Cardiac muscle cell (in vitro differentiated cells and primary cell): ENCODE measurements at regions not wholly inside any gene's neighbourhood (a gene's known extent, or its start where the extent isn't known, plus 50 kb on each side); places are given as distances from the start of the nearest gene placed in this dataset.
"Not testable (repeated sequence)": the region's sequence is repeated elsewhere in the genome, so short reads cannot be mapped to it uniquely, and the experiment has no call there.

Source experiments
- DNase-seq, 2 donors: peaks; one replicate each; pipeline versions ENCODE4 v3.0.0 to v3.0.0-alpha.2; 2010 to 2017; ENCODE audit warnings: low read depth in 1 of 2, low spot score in 1 of 2
- H3K27ac ChIP-seq: fragments of 200-600 bp; sonication (generic); 2 replicates; pipeline ENCODE4 v1.5.1; 2016
- H3K27me3 ChIP-seq: fragments of 200-600 bp; sonication (generic); 2 replicates; pipeline ENCODE4 v1.6.0; 2016; ENCODE audit warnings: control low read depth
- H3K36me3 ChIP-seq: fragments of 200-600 bp; sonication (generic); 2 replicates; pipeline ENCODE4 v1.5.1; 2016; ENCODE audit warnings: control low read depth
- H3K4me1 ChIP-seq: fragments of 200-600 bp; sonication (generic); 2 replicates; pipeline ENCODE4 v1.8.1; 2017; ENCODE audit warnings: low read depth, mild to moderate bottlenecking, mixed run types
- H3K4me3 ChIP-seq: fragments of 200-600 bp; sonication (generic); 2 replicates; pipeline ENCODE4 v1.5.1; 2016; ENCODE audit warnings: mild to moderate bottlenecking
- H3K9me3 ChIP-seq: fragments of 200-600 bp; sonication (generic); 2 replicates; pipeline ENCODE4 v1.5.1; 2017; ENCODE audit warnings: low read depth, mild to moderate bottlenecking, control low read depth
- TF ChIP-seq, protein P1 (sequence below): IDR thresholded peaks from 2 replicates; pipeline ENCODE4 v1.5.1; 2012; ENCODE audit warnings: low read depth, mild to moderate bottlenecking, low read length

DNA sequence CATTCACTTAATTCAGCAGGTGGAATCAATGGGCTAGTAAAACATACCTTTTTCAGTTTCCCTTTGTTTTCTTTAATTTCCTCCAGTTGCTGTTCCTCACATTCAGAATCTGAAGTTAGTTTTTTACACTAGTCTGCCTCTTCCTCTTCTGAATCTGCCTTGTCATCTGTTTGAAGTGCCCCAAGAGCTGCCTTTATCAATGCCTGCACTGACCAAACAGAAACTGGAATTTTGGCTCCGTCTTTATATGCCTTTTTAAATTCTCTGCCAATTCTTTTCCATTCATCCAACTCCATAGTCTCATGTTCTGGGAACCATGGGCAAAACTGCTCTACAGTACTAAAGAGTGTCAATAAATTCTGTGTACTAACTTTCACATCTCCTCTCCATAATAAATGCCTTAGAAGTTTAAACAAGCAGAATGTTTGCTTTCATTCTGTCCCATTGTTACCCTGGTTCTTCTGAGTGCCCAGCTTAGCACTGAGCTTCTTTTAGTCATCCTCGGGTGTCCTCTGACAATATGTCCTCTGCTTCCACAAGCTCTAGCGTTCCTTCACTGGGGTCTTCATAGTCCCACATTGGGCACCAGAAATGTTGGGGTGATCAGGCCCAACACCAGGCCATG lies 154.2 kb downstream of the ZNF486 start:
- Histone ChIP-seq H3K9me3 (no peaks in the 10 kb centered on the region), H3K4me1 (no peaks in the 10 kb centered on the region), H3K27me3 (peaks cover 9% of the 10 kb centered on the region), H3K36me3 (no peaks in the 10 kb centered on the region), H3K27ac (no peak overlapping the region), H3K4me3 (no peak overlapping the region)
- TF ChIP-seq, protein P1, sequence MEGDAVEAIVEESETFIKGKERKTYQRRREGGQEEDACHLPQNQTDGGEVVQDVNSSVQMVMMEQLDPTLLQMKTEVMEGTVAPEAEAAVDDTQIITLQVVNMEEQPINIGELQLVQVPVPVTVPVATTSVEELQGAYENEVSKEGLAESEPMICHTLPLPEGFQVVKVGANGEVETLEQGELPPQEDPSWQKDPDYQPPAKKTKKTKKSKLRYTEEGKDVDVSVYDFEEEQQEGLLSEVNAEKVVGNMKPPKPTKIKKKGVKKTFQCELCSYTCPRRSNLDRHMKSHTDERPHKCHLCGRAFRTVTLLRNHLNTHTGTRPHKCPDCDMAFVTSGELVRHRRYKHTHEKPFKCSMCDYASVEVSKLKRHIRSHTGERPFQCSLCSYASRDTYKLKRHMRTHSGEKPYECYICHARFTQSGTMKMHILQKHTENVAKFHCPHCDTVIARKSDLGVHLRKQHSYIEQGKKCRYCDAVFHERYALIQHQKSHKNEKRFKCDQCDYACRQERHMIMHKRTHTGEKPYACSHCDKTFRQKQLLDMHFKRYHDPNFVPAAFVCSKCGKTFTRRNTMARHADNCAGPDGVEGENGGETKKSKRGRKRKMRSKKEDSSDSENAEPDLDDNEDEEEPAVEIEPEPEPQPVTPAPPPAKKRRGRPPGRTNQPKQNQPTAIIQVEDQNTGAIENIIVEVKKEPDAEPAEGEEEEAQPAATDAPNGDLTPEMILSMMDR, result no peak
- no peak for DNase-seq

- no peak overlapping the region for H3K4me3 ChIP-seq
- H3K4me1 ChIP-seq, result no peaks in the 10 kb centered on the region
- no peaks in the 10 kb centered on the region for H3K36me3 ChIP-seq
- H3K27ac ChIP-seq, result no peak overlapping the region
- no peak for DNase-seq
- TF ChIP-seq, protein P1, result no peak
- no peaks in the 10 kb centered on the region for H3K9me3 ChIP-seq
- peaks cover 9% of the 10 kb centered on the region for H3K27me3 ChIP-seq
These were observed 153.2 kb downstream of the ZNF486 start for GRCh38 chr19:20320191-20320590.

- no peak for DNase-seq
- no peak overlapping the region for H3K4me3 ChIP-seq
- H3K36me3 ChIP-seq, result no peaks in the 10 kb centered on the region
- no peaks in the 10 kb centered on the region for H3K4me1 ChIP-seq
- no peak overlapping the region for H3K27ac ChIP-seq
- TF ChIP-seq, protein P1, result no peak
- H3K27me3 ChIP-seq, result peaks cover 9% of the 10 kb centered on the region
- no peaks in the 10 kb centered on the region for H3K9me3 ChIP-seq
These were observed 151.6 kb downstream of the ZNF486 start for GRCh38 chr19:20318616-20319015.

DNA sequence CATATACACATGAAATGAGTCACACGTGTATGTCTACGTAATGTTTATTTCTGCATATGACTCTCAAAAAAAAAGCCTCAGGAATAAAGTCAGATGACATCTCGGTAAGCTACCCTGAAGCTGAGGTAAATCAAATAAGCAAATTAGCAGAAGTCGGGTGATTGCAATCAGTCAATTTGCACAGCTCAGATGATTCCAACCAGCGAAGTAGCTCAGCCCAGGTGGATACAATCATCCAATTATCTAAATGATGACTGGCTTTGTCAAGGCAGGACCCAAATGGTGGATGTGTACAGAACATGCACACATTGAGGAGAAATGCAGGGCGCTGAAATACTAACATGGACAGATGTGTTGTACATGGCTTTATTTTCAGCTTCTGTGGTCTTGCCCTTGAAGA lies 148.5 kb downstream of the ZNF486 start:
- no peak overlapping the region for H3K27ac ChIP-seq
- TF ChIP-seq, protein P1, result no peak
- no peak for DNase-seq
- no peaks in the 10 kb centered on the region for H3K4me1 ChIP-seq
- no peaks in the 10 kb centered on the region for H3K36me3 ChIP-seq
- no peak overlapping the region for H3K4me3 ChIP-seq
- no peaks in the 10 kb centered on the region for H3K9me3 ChIP-seq
- H3K27me3 ChIP-seq, result peaks cover 9% of the 10 kb centered on the region

DNA sequence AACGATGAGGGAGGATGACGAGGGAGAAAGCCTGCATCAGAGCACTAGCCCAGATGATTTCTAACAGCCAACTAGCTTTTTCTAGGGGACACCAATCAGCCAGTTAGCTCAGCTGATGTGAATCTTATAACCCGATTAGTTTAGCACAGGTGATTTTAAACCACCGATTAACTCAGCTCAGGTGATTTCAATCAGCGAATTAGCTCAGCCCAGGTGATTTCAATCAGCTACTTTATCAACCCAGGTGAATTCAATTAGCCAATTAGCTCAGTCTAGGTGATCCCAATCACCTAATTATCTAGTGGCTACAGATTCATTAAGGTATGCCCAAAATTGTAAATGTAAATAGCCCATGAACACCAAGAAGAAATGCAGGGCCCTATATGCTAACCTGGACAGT lies 146.9 kb downstream of the ZNF486 start:
- no peak overlapping the region for H3K27ac ChIP-seq
- no peaks in the 10 kb centered on the region for H3K4me1 ChIP-seq
- no peaks in the 10 kb centered on the region for H3K9me3 ChIP-seq
- TF ChIP-seq, protein P1, result no peak
- DNase-seq, result no peak
- H3K27me3 ChIP-seq, result peaks cover 9% of the 10 kb centered on the region
- H3K36me3 ChIP-seq, result no peaks in the 10 kb centered on the region
- H3K4me3 ChIP-seq, result no peak overlapping the region

DNA sequence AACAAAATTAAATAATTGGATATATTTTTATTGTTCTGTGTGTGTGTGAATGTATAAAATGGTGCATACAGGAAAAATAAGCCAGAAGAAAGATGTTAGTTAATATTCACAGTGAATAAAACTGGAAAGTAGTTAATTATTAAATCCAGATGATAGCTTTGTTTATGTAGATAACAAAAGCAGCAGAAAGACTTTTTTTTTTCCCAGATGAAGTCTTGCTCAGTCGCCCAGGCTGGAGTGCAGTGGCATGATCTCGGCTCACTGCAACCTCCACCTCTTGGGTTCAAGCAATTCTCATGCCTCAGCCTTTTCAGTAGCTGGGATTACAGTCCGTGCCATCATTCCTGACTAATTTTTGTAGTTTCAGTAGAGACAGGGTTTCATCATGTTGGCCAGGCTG lies 140.1 kb downstream of the ZNF486 start:
- no peaks in the 10 kb centered on the region for H3K36me3 ChIP-seq
- H3K27ac ChIP-seq, result no peak overlapping the region
- no peak overlapping the region for H3K4me3 ChIP-seq
- no peaks in the 10 kb centered on the region for H3K9me3 ChIP-seq
- H3K27me3 ChIP-seq, result no peaks in the 10 kb centered on the region
- H3K4me1 ChIP-seq, result no peaks in the 10 kb centered on the region
- DNase-seq, result no peak
- TF ChIP-seq, protein P1, result no peak

- not testable (repeated sequence) for H3K27me3 ChIP-seq, H3K27ac ChIP-seq, H3K9me3 ChIP-seq, H3K36me3 ChIP-seq, H3K4me3 ChIP-seq, H3K4me1 ChIP-seq, DNase-seq
These were observed 129.3 kb downstream of the ZNF486 start for GRCh38 chr19:20296314-20296713.
